AG08396 (cell line): ENCODE measurements at regions not wholly inside any gene's neighbourhood (a gene's known extent, or its start where the extent isn't known, plus 50 kb on each side); places are given as distances from the start of the nearest gene placed in this dataset.
"Not testable (repeated sequence)": the region's sequence is repeated elsewhere in the genome, so short reads cannot be mapped to it uniquely, and the experiment has no call there.

ENCODE experiments used
- DNase-seq: peaks from one replicate; pipeline ENCODE4 v3.0.0; 2012; ENCODE audit warnings: low spot score, mixed read lengths

DNA sequence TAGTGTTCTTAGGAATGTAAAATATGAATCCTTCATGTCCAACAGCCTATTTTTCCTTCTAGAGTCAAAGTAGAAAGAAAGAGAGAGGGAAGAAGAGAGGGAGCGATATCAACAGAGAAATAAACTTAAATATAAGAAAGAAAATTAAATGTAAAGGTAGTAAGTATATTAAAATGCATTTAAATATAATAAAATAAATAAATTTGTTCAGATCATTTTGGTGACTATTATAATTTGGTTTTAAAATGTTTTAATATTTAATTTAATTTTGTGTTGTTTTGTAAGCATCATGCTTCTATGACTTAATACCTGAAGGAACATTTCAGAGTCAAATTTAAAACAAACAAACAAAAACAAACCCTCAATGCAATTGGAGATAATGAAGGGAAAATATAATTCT lies 405.2 kb upstream of the IRX1 start:
- no peak for DNase-seq

DNA sequence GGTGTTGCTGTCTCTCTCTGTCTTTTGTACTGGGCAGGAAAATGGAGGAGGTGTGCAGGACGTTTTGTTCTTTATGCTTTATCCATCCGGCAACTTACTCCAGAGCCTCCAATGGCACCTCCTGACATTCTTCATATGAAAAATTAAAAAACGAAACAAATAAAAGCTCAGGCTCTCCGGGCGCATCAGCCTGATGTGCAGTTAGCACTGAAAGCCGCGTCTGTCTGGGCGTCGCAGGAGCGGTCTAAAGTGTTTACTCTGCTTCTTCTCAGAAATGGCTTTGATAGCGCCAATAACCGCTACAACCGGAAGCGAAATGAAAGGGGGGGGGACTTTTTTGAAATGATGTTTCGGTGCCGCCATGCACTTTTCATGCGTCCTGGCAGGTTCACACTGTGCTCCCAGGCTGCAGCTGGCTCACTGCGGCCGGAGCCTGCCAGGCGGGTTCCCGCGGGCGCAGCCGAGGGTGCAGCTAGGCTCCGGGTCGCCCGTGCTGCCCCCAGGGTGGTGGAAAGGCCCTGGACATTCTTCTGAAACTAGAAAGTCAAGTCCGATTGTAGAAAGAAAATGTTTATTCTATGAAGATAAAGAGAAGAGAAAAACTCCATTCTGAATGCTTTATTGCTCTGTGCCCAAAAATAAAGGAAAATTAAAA lies 407.7 kb upstream of the IRX1 start:
- no peak for DNase-seq

DNA sequence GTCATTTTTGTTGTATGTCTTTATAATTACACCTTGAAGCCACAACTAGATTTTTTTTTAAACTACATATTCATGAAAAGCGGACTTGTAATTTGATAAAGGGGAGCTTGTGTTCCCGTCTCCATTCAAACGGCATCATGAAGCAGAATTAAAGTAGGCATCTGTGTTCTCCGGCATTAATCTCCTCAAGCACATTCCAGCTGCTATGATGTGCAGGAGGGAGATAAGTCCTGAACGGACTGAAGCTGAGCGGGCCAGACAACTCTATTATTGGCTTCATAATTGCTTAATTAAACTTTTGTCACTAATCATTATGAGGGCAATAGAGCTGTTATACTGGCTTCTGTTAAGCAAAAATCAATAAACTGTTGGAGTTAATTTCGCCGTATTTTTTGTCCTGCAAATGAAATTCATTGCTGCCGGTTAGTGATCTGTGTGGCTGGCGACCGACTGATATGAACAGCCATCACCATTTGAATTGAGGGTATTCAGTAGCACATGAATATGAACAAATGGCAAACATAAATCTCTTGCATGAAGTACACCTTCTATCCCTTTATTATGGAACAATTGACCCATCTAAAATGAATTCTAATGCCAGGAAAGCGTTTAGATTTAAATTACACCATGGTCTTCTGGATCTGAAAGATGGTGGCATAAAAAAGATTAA lies 408.8 kb upstream of the IRX1 start:
- no peak for DNase-seq

DNA sequence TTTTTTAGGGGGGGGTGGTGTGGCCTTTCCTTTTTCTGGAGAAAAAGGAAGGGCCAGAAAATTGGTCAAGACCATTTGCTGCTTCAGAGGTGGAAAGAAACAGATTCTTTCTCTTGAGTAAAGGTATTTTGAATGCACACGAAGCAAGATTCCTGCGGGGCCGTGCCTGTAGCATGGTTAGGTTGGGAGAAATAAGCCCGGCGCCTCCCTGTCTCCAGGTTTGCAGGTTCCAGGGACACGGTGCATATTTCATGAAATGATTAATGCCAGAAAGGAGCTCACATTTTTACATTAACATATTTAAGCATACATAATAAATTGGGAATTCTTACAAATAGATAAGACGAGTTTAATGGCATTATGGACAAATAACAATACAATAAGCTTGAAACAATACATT lies 409.5 kb upstream of the IRX1 start:
- DNase-seq, result no peak

DNA sequence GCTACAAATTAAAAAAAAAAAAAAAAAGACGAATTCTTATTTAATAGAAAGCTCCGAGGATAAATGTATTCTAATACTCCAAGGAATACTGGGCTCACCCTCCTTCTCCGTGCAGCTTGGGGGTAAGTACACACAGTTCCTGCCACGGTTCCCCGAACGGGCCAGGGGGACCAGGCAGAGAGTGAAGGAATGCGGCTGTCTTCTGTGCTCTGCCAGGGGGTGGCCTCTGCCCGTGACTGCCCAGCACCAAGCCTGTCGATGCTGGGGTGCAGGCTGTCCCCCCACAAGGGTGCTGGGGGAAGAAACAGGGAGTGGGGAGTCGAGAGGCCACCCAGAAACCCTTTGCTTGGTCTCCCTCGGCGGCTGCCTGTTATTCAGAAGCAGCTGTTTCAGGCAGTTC lies 410.1 kb upstream of the IRX1 start:
- DNase-seq, result no peak

DNA sequence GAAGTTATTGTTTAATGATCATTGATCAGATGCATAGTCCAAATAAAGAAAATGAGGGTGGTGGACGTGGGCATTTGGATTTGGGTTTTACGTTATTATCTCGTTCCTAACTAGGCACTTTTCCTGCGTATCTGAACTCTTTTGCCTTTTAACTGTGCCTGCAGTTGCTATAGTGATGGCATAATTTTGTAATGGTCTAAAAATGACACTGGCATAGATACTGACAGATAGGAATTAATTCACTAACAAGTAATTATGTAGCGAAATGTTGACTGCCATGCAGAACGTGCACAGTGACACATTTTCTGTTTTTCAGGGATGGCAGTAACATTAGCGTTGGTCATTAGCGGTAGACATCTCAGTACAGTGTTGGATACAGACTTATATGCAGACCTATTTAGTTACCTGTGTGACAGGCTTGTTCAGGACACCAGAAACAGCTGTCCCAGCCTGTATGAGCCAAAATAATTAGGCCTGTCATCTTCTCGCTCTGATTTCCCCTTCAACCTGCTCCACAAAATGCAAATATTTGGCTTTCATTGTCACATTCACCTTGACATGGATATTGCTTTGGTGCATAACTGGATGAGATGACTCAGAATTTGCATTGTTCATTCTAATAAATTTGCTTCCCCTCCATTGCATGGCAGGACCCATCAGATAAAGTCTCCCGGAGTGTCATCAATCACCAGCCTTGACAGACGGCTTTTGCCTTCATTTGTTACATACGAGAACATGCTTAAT lies 413.3 kb upstream of the IRX1 start:
- DNase-seq, result no peak

DNA sequence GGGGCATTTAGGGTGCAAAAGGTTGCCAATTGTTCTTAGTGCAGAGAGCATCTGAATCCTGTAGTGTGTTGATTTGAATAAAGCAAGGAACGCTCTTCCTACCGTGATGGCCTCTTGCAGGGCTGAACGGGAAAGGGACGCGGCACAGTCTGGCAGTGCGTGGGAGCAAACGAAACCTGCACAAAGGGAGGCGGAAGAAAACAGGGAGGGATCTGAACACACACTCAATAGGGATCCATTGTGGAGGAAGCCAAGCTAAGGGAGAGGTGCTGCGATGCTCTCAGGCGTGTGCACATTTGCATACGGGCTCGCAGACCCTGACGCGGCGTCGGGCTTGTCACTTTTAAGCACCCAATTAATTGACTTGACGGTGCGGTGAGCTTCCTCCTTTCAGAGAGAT lies 414.0 kb upstream of the IRX1 start:
- DNase-seq, result no peak

DNA sequence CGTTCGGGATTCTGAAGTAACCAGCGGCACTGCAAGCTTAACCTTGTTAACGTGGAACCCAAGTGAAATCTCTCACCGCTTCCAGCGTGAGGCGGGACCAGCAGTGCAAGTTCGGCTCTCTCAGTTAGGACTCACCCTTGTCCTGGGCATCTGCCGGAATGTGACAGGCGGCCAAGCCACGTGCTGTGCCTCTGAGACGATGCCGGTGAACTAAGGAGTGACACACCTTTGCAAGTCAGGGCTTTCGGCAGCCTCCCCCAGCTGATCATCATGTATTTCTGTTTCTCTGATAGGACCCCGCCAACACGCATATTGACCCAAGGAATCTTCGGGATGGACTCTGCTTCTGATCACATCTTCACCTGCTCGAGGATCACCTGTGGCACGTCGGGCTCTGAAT lies 415.0 kb upstream of the IRX1 start:
- DNase-seq, result no peak

DNA sequence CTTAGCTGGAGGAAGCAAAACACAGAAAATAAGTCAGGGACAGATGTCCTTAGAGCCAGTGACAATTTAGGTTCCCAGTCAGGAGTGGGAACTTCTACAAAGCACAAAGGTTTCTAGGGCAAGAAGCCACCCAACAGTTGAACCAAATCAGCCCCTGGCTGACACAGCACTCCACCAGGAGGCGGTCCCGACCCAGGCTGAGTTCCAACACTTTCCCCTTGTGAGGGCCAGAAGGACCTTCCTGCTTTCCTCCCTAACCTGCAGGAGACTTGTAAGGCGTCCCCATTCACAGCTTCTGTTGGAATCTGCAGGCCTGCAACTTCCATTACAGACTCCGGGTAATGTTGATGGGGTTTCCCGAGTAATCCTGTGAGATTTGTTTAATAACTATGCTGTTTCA lies 416.4 kb upstream of the IRX1 start:
- no peak for DNase-seq

DNA sequence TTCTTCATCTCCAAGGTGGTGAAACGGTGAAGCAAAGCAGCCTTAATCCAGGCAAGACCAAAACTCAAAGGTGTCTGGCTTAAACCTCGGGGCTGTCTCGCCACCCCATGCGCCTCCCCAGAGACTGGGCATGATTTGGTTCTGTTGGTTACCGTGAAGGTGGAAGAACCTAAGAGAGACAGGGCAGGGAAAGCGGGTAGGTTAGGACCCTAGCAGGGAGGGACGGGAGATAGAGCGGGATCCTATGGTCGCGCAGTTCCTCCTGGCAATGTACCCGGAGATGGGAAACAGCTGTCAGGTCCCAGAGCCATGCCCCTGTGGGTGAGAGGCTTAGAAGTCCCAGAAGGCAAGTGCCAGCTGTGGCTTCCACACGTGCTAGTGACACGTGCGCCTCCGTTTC lies 418.3 kb upstream of the IRX1 start:
- DNase-seq, result no peak

DNA sequence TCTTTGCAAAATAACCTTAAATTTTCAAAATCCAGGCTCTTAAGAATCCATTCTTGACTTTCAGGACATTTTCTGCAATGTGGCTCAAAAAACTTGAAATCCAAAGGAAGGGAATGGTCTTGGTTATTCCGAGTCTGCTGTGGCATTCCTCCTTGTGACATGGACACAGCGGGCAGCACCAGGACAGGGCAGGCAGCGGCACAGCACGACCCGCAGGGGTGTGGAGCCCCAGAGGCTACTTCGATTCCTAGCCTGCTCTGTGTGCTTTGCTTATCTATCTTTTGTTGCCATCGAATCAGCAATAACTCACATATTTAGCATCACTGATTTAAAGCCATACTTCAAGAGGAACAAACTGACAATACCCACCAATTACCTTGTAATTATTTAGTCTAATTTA lies 420.2 kb upstream of the IRX1 start:
- DNase-seq, result no peak

DNA sequence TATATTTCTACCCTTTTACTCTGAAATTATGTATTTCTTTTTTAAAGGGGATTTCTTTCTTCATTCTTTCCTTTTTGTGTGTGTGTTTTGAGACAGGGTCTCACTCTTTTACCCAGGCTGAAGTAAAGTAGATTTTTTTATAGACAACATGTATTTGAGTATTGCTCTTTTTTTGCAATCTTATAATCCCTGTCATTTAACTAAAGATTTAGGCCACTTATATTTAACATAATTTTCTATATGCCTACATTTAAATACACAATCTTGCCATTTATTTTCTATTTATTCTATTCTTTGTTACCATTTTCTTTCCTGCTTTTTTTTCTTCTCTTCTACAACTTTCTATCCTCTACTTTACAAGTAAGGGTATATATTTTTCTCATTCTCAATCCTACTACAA lies 416.0 kb upstream of the IRX2 start:
- no peak for DNase-seq

DNA sequence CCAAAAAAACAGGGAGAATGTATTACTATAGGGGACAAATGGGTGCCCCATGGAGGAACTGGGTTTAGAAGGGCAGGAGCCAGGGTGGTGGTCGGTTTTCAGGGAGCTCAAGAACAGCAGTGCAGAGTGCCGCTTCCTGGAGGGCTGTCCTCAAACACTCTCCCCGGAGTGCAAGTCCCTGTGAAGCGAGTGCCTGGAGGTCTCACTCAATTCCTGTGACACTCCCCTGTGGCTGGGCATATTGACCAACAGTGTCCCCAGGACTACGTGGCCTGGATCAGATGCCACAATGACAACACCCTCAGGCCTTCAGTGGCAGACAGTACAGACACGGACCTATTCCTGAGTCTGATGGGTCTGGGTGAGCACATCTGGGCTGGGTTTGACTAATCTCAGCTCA lies 412.1 kb upstream of the IRX2 start:
- no peak for DNase-seq

DNA sequence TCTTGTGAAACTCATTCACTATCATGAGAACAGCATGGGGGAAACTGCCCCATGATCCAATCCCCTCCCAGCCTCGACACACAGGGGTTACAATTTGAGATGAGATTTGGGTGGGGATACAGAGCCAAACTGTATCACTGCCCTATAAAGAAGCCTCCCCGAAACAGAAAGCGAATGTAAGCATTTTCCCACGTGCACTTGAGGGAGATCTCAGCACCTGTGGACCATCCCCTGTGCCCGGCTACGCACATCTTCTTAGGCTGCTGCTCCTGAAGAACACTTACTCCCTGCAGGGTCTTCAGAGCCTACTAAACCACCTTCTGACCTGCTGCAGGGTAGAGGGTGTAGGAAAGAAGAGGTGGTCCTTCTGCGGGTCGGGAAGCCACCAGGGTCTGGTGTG lies 410.2 kb upstream of the IRX2 start:
- DNase-seq, result no peak

DNA sequence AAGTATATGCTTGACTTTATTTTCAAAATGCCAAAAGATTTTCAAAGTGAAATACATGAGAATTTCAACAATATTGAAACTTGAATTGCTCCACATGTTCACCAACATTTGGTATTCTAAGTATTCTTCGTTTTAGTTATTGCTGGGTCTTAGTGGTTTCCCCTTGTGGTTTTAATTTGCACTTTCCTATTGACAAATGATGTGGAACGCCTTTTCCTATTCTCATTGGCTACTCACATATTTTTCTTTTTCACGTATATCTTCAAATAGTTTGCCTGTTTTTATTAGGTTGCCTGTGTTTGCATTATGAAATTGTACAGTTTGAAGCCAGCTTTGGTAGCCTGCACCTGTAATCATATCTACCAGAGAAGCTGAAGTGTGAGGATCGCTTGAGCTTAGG lies 405.7 kb upstream of the IRX2 start:
- DNase-seq, result no peak

DNA sequence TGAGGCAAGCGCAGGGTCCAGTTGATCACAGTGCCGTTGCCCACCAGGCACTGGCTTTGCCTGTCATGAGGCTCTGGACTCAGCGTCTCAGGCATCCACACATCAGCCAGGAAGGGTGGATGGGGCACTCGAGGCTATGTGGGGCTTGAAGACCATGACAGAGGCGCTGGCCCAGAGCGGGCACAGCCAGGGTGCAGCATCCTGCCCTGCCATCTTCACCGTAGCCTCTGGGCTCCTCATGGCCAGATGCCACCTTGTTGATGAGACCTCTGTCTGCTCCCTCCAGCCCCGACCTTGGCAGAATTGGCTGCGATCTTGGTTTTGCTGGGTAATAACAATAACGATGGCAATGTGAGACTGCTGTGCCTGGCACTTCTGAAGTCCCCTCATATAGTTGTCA lies 404.2 kb upstream of the IRX2 start:
- DNase-seq, result no peak

DNA sequence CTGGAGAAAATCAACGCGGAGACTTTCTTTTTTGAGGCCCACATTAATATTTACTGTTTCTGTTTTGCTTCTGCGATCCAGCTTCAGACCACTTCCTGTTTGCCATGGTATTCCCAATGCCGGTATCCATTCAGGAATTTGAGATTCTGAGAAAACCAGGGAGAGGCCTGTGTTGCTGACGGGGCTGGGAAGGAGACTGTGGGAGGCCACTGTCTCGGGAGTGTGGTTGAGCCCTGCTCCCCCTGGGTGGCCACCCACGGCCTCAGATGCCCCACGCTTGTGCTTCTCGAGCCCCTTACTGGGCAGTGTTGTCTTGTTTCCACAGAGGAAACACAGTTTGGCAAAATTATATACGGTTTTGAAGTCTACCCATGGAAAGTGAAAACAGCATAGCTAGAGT lies 403.6 kb upstream of the IRX2 start:
- DNase-seq, result no peak

DNA sequence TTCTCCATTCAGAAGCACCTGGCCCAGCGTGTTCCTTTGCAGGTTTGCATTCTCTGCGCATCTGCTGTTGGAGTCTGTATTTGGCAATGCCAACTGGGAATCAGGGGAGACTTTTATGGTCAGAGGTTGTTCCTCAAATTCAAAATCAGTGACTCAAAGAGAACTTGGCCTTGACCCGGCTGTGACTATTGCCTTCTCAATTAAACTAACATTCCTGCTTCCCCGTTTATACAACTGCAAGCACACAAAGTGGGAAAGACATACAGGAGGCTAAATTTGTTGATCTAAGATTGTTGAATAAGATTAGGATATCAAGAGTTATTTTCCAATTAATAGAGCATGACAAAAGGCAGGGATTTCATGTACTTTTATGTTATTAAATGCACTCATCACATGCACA lies 402.4 kb upstream of the IRX2 start:
- DNase-seq, result no peak

DNA sequence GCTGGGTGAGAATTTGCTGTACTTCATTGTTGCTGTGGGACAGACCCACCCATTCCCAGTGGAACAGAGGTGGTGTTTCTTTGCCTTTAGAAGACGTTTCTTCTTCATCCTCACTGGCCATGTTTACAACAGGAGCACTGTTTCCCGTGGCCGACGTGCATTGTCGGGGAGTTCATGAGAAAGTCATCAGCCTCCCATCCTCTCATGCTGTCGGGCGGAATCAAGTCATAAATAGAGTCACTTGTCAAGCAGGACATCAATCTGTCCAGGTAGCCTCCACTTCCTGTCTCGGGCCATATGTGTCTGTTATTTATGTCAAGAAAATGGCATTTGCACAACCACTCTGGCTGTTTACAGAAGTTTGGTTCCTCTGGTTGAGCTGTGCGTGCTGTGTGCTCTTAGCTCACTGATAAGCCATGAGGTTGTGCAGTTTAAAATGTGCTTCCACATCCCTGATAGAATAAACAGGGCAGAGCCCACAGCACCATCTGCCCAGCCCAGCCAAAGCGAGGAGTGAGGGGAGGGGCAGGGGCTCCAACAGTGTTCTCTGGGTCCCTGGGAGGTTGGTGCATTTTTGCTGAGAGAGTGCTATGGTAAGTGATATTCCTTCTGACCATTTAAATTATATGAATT lies 401.9 kb upstream of the IRX2 start:
- DNase-seq, result no peak

DNA sequence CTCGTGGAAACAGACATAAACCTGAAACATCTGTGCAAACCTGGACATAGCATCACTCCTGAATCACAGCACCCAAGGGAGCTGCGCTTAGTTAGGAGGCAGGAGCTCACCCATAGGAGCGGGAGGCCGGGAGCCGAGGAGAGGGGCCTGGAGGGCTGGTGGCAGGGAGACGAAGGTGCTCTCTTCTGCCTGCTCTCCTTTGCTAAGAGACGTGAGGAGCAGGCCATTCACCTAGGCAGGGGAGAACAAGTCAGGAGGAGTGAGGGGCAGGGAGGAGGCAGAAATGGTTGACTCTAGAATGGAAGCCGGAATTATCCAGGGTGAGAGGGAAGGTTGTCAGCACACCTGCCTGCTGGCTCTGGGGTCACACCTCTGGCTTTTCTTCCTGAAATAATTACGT lies 398.4 kb upstream of the IRX2 start:
- DNase-seq, result no peak

DNA sequence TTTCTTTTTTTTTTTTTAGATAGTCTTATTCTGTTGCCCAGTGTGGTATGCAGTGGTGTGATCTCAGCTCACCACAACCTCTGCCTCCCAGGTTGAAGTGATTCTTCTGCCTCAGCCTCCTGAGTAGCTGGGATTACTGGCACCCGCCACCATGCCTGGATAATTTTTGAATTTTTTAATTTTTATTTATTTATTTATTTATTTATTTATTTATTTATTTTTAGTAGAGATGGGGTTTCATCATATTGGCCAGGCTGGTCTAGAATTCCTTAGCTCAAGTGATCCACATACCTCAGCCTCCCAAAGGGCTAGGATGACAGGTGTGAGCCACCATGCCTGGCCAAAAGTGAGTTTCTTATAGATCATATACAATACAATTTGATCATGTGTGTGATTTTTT lies 395.9 kb upstream of the IRX2 start:
- DNase-seq, result not testable (repeated sequence)

DNA sequence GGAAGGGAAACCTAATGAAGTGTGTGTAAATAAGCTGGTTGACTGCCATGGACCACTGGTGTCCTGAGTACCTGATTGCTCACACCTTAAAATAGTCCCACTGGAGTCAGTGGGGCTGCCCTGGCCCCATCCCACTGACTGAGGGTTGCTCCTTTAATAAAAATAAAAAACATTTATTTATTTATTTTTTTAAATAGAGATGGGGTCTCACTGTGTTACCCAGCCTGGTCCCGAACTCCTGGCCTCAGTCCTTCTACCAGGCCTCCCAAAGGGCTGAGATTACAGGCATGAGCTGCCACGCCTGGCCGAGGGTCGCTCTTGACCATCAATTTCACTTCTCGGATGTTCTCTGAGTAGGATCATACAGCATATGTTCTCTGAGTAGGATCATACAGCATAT lies 394.2 kb upstream of the IRX2 start:
- DNase-seq, result no peak

DNA sequence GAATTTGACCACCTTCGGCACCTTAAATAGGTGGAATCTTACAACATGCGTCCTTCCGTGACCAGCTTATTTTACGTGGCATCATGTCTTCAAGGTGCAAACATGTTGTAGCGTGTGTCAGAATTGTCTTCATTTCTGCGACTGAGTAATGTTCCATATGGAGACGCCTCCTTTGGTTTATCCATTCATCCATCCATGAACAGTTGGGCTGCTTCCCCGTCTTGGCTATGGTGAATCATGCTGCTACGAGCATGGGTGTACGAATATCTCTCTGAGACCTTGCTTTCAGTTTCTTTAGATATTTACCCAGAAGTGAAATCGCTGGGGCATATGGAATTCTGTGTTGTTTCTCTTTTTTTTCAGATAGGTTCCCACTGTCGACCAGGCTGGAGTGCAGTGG lies 391.9 kb upstream of the IRX2 start:
- no peak for DNase-seq
